ENCODE measurements at regions not wholly inside any gene's neighbourhood (a gene's known extent, or its start where the extent isn't known, plus 50 kb on each side); places are given as distances from the start of the nearest gene placed in this dataset.
"Not testable (repeated sequence)": the region's sequence is repeated elsewhere in the genome, so short reads cannot be mapped to it uniquely, and the experiment has no call there.

GRCh38 chr5:86688406-86688805, 70.7 kb downstream of the COX7C start:
- no peak for DNase-seq (ENCODE audit: low read depth)
- H3K4me3 ChIP-seq (ENCODE audit: low read depth, low read length) = no peak overlapping the region
- in situ Hi-C loops (cut with HindIII; ENCODE audit: low sequenced_read_pairs) = no loop called here
- no peak for TF ChIP-seq CTCF (IDR thresholded peaks at IDR 0.05; ENCODE audit: low read depth, low read length, missing control alignments)

- in situ Hi-C loops (cut with HindIII; ENCODE audit: low sequenced_read_pairs) = no loop called here
- no peak overlapping the region for H3K4me3 ChIP-seq (ENCODE audit: low read depth, low read length)
- no peak for TF ChIP-seq CTCF (IDR thresholded peaks at IDR 0.05; ENCODE audit: low read depth, low read length, missing control alignments)
- no peak for DNase-seq (ENCODE audit: low read depth)
Observed at GRCh38 chr5:86689103-86689729, 71.5 kb downstream of the COX7C start.

- in situ Hi-C loops (cut with HindIII; ENCODE audit: low sequenced_read_pairs) = no loop called here
- H3K4me3 ChIP-seq (ENCODE audit: low read depth, low read length) = no peak overlapping the region
- no peak for DNase-seq (ENCODE audit: low read depth)
- TF ChIP-seq CTCF (IDR thresholded peaks at IDR 0.05; ENCODE audit: low read depth, low read length, missing control alignments) = no peak
Observed at GRCh38 chr5:86709157-86709881, 91.6 kb downstream of the COX7C start.

GRCh38 chr5:86716121-86716520, 98.4 kb downstream of the COX7C start:
- DNase-seq (ENCODE audit: low read depth) = no peak
- H3K4me3 ChIP-seq (ENCODE audit: low read depth, low read length) = no peak overlapping the region
- TF ChIP-seq CTCF (IDR thresholded peaks at IDR 0.05; ENCODE audit: low read depth, low read length, missing control alignments) = no peak
- in situ Hi-C loops (cut with HindIII; ENCODE audit: low sequenced_read_pairs) = no loop called here

GRCh38 chr5:86731319-86732117, 113.8 kb downstream of the COX7C start:
- DNase-seq (ENCODE audit: low read depth); in situ Hi-C loops (cut with HindIII; ENCODE audit: low sequenced_read_pairs); H3K4me3 ChIP-seq (ENCODE audit: low read depth, low read length): not testable (repeated sequence)

GRCh38 chr5:86735370-86735769, 117.6 kb downstream of the COX7C start:
- in situ Hi-C loops (cut with HindIII; ENCODE audit: low sequenced_read_pairs) = no loop called here
- DNase-seq (ENCODE audit: low read depth) = no peak
- TF ChIP-seq CTCF (IDR thresholded peaks at IDR 0.05; ENCODE audit: low read depth, low read length, missing control alignments) = no peak
- no peak overlapping the region for H3K4me3 ChIP-seq (ENCODE audit: low read depth, low read length)

GRCh38 chr5:86737579-86737978, 119.8 kb downstream of the COX7C start:
- TF ChIP-seq CTCF (IDR thresholded peaks at IDR 0.05; ENCODE audit: low read depth, low read length, missing control alignments) = no peak
- DNase-seq (ENCODE audit: low read depth) = no peak
- H3K4me3 ChIP-seq (ENCODE audit: low read depth, low read length) = no peak overlapping the region
- in situ Hi-C loops (cut with HindIII; ENCODE audit: low sequenced_read_pairs) = no loop called here

All from astrocyte of the cerebellum (primary cell).